ENCODE measurements at regions not wholly inside any gene's neighbourhood (a gene's known extent, or its start where the extent isn't known, plus 50 kb on each side); places are given as distances from the start of the nearest gene placed in this dataset.

- Histone ChIP-seq H3K4me1 (peaks cover 0 to 16% (median 11%) of the 10 kb centered on the region in 3 donors), H3K27me3 (peaks cover 0 to 23% (median 0%) of the 10 kb centered on the region in 4 donors), H3K4me3 (no peak overlapping the region), H3K27ac (no peak overlapping the region), H3K36me3 (no peaks in the 10 kb centered on the region), H3K9me3 (no peaks in the 10 kb centered on the region)
- DNase-seq, result no peak
- TF ChIP-seq POLR2A (IDR thresholded peaks at IDR 0.05) (no peak), CTCF (IDR thresholded peaks at IDR 0.05) (no peak)
- intact Hi-C loops (cut with DNase I), result no loop called here
- WGBS, 2 donors, result 89 to 91% methylated on average over 1 of the region's 1 CpG
Observed at GRCh38 chr2:18061717-18062116, 183.2 kb downstream of the KCNS3 start.

GRCh38 chr2:18057657-18058056 lies 179.2 kb downstream of the KCNS3 start:
- Histone ChIP-seq H3K9me3 (no peaks in the 10 kb centered on the region), H3K27ac (no peak overlapping the region)
- no peak for TF ChIP-seq CTCF (IDR thresholded peaks at IDR 0.05)
- TF ChIP-seq POLR2A (IDR thresholded peaks at IDR 0.05), result no peak

GRCh38 chr2:18055290-18055689 lies 176.8 kb downstream of the KCNS3 start:
- TF ChIP-seq POLR2A (IDR thresholded peaks at IDR 0.05), result no peak
- TF ChIP-seq CTCF (IDR thresholded peaks at IDR 0.05), result no peak
- intact Hi-C loops (cut with DNase I), result no loop called here
- H3K4me3 ChIP-seq, result no peak overlapping the region
- DNase-seq, result no peak
- H3K36me3 ChIP-seq, result no peaks in the 10 kb centered on the region
- WGBS, 2 donors, result 58 to 71% methylated on average over 2 of the region's 3 CpGs
- no peak overlapping the region for H3K27ac ChIP-seq
- H3K9me3 ChIP-seq, result no peaks in the 10 kb centered on the region
- H3K4me1 ChIP-seq, result no peaks in the 10 kb centered on the region
- peaks cover 0 to 53% (median 0%) of the 10 kb centered on the region in 4 donors for H3K27me3 ChIP-seq

More at GRCh38 chr2:18057657-18058056, 179.2 kb downstream of the KCNS3 start:
- H3K4me1 ChIP-seq, result no peaks in the 10 kb centered on the region
- WGBS, 2 donors, result 50 to 56% methylated on average over 1 of the region's 1 CpG
- intact Hi-C loops (cut with DNase I), result no loop called here
- no peak for DNase-seq
- no peaks in the 10 kb centered on the region for H3K36me3 ChIP-seq
- peaks cover 0 to 48% (median 0%) of the 10 kb centered on the region in 4 donors for H3K27me3 ChIP-seq
- H3K4me3 ChIP-seq, result no peak overlapping the region

GRCh38 chr2:18050001-18050400 lies 171.5 kb downstream of the KCNS3 start:
- Histone ChIP-seq H3K4me1 (peaks cover 0 to 27% (median 16%) of the 10 kb centered on the region in 3 donors), H3K9me3 (no peaks in the 10 kb centered on the region), H3K4me3 (no peak overlapping the region), H3K27ac (no peak overlapping the region), H3K27me3 (peaks cover 0 to 79% (median 0%) of the 10 kb centered on the region in 4 donors), H3K36me3 (no peaks in the 10 kb centered on the region)
- intact Hi-C loops (cut with DNase I), result no loop called here
- TF ChIP-seq CTCF (IDR thresholded peaks at IDR 0.05), result no peak
- no peak for TF ChIP-seq POLR2A (IDR thresholded peaks at IDR 0.05)
- no peak for DNase-seq
- 90 to 91% methylated on average over 4 to 6 of the region's 6 CpGs for WGBS, 2 donors

DNA sequence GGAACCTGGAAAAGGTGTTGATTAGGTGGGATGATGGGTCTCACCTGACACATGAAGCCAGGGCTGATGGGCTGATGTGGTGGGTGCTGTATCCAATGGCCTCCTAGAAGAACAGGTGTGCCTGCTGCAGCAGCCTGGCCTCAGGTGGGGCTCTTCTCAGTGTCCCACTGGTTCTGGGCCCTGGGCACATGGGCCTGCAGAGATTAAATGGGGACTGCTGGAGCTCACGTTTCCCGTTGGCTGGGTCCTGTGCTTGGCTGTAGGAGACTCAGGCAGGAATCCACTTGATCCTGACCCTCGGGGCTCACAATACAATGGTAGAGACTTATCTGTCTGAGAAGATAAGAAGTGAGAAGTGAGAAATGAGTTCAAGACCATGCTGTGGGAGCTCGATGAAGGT lies 170.9 kb downstream of the KCNS3 start:
- intact Hi-C loops (cut with DNase I), result no loop called here
- no peak overlapping the region for H3K27ac ChIP-seq
- peaks cover 0 to 27% (median 16%) of the 10 kb centered on the region in 3 donors for H3K4me1 ChIP-seq
- no peak for TF ChIP-seq POLR2A (IDR thresholded peaks at IDR 0.05)
- no peak for TF ChIP-seq CTCF (IDR thresholded peaks at IDR 0.05)
- peaks cover 0 to 79% (median 0%) of the 10 kb centered on the region in 4 donors for H3K27me3 ChIP-seq
- no peaks in the 10 kb centered on the region for H3K9me3 ChIP-seq
- H3K36me3 ChIP-seq, result no peaks in the 10 kb centered on the region
- WGBS, 2 donors, result 59 to 64% methylated on average over 3 to 4 of the region's 4 CpGs
- no peak overlapping the region for H3K4me3 ChIP-seq
- no peak for DNase-seq

All from esophagus squamous epithelium (tissue), 5 donors.